Medulla oblongata (tissue), 1 donor: ENCODE measurements at regions not wholly inside any gene's neighbourhood (a gene's known extent, or its start where the extent isn't known, plus 50 kb on each side); places are given as distances from the start of the nearest gene placed in this dataset.
"Not testable (repeated sequence)": the region's sequence is repeated elsewhere in the genome, so short reads cannot be mapped to it uniquely, and the experiment has no call there.

Experiments used
- DNase-seq: peaks from one replicate; pipeline ENCODE4 v3.0.0-alpha.2; 2015; ENCODE audit errors: extremely low spot score

- DNase-seq = no peak
Observed at GRCh38 chr2:239728751-239729150, 296.4 kb downstream of the NDUFA10 start.

- peak; percentile 76 for DNase-seq
Observed at GRCh38 chr2:239727776-239728600, 297.2 kb downstream of the NDUFA10 start.

- no peak for DNase-seq
Observed at GRCh38 chr2:239727182-239727775, 297.9 kb downstream of the NDUFA10 start.

- DNase-seq = no peak
Observed at GRCh38 chr2:239726631-239727181, 298.4 kb downstream of the NDUFA10 start.

GRCh38 chr2:239726091-239726591 is 299.0 kb downstream of the NDUFA10 start:
- no peak for DNase-seq

GRCh38 chr2:239725551-239725890 is 299.6 kb downstream of the NDUFA10 start:
- no peak for DNase-seq

- no peak for DNase-seq
Observed at GRCh38 chr2:239724851-239725550, 300.1 kb downstream of the NDUFA10 start.

GRCh38 chr2:239724194-239724849 is 300.8 kb downstream of the NDUFA10 start:
- DNase-seq = peak; percentile 23

GRCh38 chr2:239723486-239724193 is 301.5 kb downstream of the NDUFA10 start:
- no peak for DNase-seq

GRCh38 chr2:239722760-239723470 is 302.2 kb downstream of the NDUFA10 start:
- DNase-seq = no peak

- DNase-seq = no peak
Observed at GRCh38 chr2:239721991-239722759, 303.0 kb downstream of the NDUFA10 start.

GRCh38 chr2:239721531-239721930 is 303.6 kb downstream of the NDUFA10 start:
- DNase-seq = no peak

- no peak for DNase-seq
Observed at GRCh38 chr2:239720361-239721360, 304.5 kb downstream of the NDUFA10 start.

GRCh38 chr2:239719791-239720360 is 305.3 kb downstream of the NDUFA10 start:
- no peak for DNase-seq

GRCh38 chr2:239718991-239719390 is 306.2 kb downstream of the NDUFA10 start:
- DNase-seq = not testable (repeated sequence)

GRCh38 chr2:239717706-239718105 is 307.4 kb downstream of the NDUFA10 start:
- no peak for DNase-seq

- no peak for DNase-seq
Observed at GRCh38 chr2:239717319-239717675, 307.8 kb downstream of the NDUFA10 start.
